Hepatic stellate cell (primary cell): ENCODE measurements at regions not wholly inside any gene's neighbourhood (a gene's known extent, or its start where the extent isn't known, plus 50 kb on each side); places are given as distances from the start of the nearest gene placed in this dataset.

Experiments used
- DNase-seq: peaks from one replicate; pipeline ENCODE4 v3.0.0; 2011; ENCODE audit warnings: low spot score

GRCh38 chr2:149743842-149744448 lies 156.4 kb upstream of the MMADHC start:
- DNase-seq: peak; percentile 32

- peak; percentile 15 for DNase-seq
Measured at GRCh38 chr2:149741646-149742045, 154.1 kb upstream of the MMADHC start.

GRCh38 chr2:149740490-149740889 lies 152.9 kb upstream of the MMADHC start:
- DNase-seq: no peak

- DNase-seq: no peak
Measured at GRCh38 chr2:149739883-149740265, 152.3 kb upstream of the MMADHC start.

- no peak for DNase-seq
Measured at GRCh38 chr2:149739171-149739882, 151.8 kb upstream of the MMADHC start.

GRCh38 chr2:149738767-149739166 lies 151.2 kb upstream of the MMADHC start:
- DNase-seq: no peak

- DNase-seq: no peak
Measured at GRCh38 chr2:149737896-149738295, 150.3 kb upstream of the MMADHC start.

- no peak for DNase-seq
Measured at GRCh38 chr2:149735237-149735958, 147.8 kb upstream of the MMADHC start.

- peak; percentile 5 for DNase-seq
Measured at GRCh38 chr2:149733936-149734685, 146.5 kb upstream of the MMADHC start.

GRCh38 chr2:149732730-149733290 lies 145.2 kb upstream of the MMADHC start:
- DNase-seq: no peak

- no peak for DNase-seq
Measured at GRCh38 chr2:149732001-149732685, 144.6 kb upstream of the MMADHC start.

GRCh38 chr2:149731079-149731478 lies 143.5 kb upstream of the MMADHC start:
- no peak for DNase-seq

GRCh38 chr2:149729586-149729985 lies 142.0 kb upstream of the MMADHC start:
- no peak for DNase-seq

GRCh38 chr2:149727927-149728326 lies 140.4 kb upstream of the MMADHC start:
- no peak for DNase-seq

- DNase-seq: no peak
Measured at GRCh38 chr2:149725234-149725633, 137.7 kb upstream of the MMADHC start.

GRCh38 chr2:149724091-149724490 lies 136.5 kb upstream of the MMADHC start:
- no peak for DNase-seq

GRCh38 chr2:149720615-149721014 lies 133.0 kb upstream of the MMADHC start:
- DNase-seq: no peak

- no peak for DNase-seq
Measured at GRCh38 chr2:149719695-149720094, 132.1 kb upstream of the MMADHC start.

- DNase-seq: no peak
Measured at GRCh38 chr2:149716687-149717086, 129.1 kb upstream of the MMADHC start.

- no peak for DNase-seq
Measured at GRCh38 chr2:149715894-149716293, 128.3 kb upstream of the MMADHC start.

- peak; percentile 18 for DNase-seq
Measured at GRCh38 chr2:149715005-149715592, 127.5 kb upstream of the MMADHC start.
